ENCODE measurements at regions not wholly inside any gene's neighbourhood (a gene's known extent, or its start where the extent isn't known, plus 50 kb on each side); places are given as distances from the start of the nearest gene placed in this dataset.

DNA sequence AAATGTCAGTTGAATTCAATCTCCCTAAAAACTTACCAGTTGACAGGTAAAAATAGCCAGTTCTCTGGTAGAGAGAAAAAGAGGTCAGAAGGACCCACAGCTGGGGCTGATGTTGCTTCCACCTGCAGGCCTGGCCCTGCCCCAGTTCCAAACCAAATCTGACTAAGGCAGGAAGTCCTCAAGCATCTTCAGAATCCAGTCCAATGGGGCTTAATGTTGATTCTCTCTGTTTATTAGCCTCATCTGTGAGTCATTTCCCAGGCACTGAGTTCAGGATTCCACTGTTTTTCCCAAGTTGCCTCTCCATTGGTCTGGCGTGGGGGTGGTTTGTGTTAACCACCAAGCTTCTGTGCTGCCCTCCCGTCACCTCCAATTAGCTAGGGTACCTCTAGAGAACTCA, 601.8 kb downstream of the INSC start:
- TF ChIP-seq, protein P1, sequence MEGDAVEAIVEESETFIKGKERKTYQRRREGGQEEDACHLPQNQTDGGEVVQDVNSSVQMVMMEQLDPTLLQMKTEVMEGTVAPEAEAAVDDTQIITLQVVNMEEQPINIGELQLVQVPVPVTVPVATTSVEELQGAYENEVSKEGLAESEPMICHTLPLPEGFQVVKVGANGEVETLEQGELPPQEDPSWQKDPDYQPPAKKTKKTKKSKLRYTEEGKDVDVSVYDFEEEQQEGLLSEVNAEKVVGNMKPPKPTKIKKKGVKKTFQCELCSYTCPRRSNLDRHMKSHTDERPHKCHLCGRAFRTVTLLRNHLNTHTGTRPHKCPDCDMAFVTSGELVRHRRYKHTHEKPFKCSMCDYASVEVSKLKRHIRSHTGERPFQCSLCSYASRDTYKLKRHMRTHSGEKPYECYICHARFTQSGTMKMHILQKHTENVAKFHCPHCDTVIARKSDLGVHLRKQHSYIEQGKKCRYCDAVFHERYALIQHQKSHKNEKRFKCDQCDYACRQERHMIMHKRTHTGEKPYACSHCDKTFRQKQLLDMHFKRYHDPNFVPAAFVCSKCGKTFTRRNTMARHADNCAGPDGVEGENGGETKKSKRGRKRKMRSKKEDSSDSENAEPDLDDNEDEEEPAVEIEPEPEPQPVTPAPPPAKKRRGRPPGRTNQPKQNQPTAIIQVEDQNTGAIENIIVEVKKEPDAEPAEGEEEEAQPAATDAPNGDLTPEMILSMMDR (IDR thresholded peaks at IDR 0.05; ENCODE audit: borderline replicate concordance, extremely low read depth, low read length, poor library complexity, severe bottlenecking) = no peak
- TF ChIP-seq EZH2 (IDR thresholded peaks at IDR 0.05; ENCODE audit: borderline replicate concordance, low read depth, low read length, severe bottlenecking) = no peak
